Stimulated activated CD4-positive, alpha-beta T cell treated with anti-CD3 and anti-CD28 coated beads, Interleukin-2, amount 100 ng/mL, for 24 hours (primary cell): ENCODE measurements at regions not wholly inside any gene's neighbourhood (a gene's known extent, or its start where the extent isn't known, plus 50 kb on each side); places are given as distances from the start of the nearest gene placed in this dataset.
"Not testable (repeated sequence)": the region's sequence is repeated elsewhere in the genome, so short reads cannot be mapped to it uniquely, and the experiment has no call there.

Source experiments
- DNase-seq, 2 donors: peaks; one replicate each; pipeline ENCODE4 v3.0.0-alpha.2; 2020

DNA sequence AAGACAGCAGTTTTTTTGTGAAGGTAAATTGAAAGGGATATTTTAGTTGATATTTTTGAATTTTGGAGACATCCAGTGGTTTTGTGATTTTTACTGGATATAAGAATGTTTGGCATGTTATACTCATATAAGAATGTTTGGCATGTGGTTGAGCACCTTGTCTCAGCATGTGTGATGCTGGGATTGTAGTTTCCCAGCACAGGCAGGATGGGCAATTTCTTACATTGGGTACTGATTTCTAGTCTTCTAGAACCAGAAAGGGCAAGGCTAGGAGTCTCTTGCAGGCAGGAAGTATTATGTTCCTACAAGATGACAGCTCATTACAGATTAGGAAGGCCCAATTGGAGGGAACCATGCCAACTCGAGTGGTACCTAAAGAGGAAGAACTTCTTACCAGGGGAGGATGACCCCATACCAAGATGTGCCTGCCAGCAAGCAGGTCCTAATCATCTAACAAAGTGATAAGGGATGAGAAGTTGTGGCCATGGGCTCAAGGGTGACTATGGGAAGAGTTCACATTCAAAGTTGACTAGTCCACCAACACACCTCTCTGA is 377.8 kb downstream of the UTRN start:
- DNase-seq, result no peak

- no peak for DNase-seq
Observed at GRCh38 chr6:144664281-144664680, 379.1 kb downstream of the UTRN start.

DNA sequence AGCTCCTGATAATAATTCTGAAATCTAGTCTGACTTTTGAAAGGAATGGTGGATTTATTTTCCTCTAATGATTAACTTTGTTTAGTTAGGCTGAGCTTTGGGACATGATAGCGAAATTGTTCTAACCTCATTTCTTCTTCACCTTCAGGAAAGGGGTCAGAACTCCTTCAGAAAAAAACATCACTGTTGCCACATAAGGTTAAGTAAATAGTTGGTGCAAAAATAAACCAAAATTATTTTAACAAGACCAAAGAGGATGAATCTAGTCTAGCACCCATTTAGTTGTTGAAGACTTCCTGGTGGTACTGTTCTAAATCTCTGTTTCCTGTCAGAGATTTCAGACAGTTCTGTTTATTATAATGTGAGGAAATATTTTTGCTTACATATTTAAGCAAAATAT is 379.8 kb downstream of the UTRN start:
- DNase-seq, result no peak

- no peak for DNase-seq
Observed at GRCh38 chr6:144665932-144666450, 380.9 kb downstream of the UTRN start.

DNA sequence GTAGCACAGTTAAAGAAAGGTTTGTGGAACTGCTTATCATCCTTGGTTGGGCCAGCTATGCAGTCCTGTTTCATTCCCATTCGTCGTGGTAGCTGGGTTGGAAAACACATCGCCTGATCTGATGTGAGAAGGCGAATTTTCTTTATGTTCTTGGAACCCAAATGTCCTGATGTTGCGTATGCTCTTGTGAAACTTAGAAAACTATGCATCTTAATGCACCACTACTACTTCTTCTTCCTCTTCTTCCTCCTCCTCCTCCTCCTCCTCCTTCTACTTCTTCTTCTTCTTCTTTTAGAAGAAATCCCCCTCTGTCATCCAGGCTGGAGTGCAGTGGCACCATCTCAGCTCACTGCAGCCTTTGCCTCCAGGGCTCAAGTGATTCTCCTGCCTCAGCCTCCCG is 381.6 kb downstream of the UTRN start:
- DNase-seq, result no peak

DNA sequence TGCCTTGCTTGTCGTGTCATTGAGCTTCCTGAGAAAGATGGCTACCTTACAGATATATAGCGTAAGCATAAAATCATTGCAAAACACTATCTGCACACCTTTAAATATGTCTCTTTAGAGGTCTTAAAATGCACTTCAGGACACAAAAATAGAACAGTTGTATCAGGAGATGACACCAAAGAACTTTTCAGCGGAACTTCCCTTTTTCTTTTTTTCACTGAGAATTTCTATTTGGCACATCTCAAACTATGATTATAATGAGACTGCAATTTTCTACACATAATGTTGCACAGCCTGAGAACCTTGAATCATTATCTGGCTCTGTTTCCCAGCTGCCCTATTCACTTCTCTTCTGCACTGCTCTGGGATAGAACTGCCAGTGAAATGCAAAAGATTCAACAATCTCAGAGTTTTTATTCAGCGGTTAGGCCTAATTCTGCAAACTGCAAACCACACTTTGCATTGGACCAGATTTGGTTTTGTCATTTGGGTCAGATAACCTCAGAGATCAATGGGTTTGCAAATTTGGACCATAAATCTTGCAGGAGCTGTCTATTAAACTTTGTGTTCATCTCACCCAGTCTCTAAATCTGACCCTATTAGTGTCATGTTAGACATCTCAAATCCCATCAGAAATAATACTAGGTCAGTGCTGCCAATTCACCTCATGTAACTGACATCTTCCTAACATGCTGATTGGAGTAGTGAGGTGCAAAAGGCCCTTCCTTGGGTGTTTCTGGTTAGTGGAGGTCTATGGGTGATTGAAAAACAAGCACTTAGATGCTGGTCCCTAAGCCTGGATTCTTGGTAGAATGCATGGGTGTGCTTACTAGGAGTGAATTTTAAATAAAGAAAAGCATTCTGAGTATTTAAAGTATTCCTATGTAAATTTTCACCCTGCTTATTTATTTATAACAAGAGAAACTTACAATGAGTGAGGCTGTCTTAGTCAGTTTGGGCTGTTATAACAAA is 382.7 kb downstream of the UTRN start:
- DNase-seq, result no peak

DNA sequence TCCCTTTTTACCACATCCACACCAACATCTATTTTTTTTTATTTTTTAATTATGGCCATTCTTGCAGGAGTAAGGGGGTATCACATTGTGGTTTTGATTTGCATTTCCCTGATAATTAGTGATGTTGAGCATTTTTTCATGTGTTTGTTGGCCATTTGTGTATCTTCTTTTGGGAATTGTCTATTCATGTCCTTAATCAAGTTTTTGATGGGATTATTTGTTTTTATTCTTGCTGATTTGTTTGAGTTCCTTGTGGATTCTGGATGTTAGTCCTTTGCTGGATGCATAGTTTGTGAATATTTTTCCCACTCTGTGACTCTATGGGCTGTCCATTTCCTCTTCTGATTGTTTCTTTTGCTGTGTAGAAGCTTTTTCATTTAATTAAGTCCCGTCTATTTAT is 385.1 kb downstream of the UTRN start:
- not testable (repeated sequence) for DNase-seq

- no peak for DNase-seq
Observed at GRCh38 chr6:144673807-144674206, 388.7 kb downstream of the UTRN start.

- peak; percentile 4 to 32 for DNase-seq
Observed at GRCh38 chr6:144675231-144675861, 390.2 kb downstream of the UTRN start.

GRCh38 chr6:144676310-144676709 is 391.2 kb downstream of the UTRN start:
- DNase-seq, result not testable (repeated sequence)

DNA sequence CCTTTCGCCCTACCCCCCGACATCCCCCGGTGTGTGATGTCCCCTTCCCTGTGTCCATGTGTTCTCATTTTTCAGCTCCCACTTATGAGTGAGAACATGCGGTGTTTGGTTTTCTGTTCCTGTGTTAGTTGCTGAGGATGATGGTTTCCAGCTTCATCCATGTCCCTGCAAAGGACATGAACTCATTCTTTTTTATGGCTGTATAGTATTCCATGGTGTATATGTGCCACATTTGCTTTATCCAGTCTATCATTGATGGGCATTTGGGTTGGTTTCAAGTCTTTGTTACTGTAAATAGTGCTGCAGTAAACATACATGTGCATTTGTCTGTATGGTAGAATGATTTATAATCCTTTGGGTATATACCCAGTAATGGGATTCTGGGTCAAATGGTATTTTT is 392.1 kb downstream of the UTRN start:
- DNase-seq, result not testable (repeated sequence)

GRCh38 chr6:144678844-144679243 is 393.7 kb downstream of the UTRN start:
- no peak for DNase-seq

GRCh38 chr6:144681334-144681733 is 396.2 kb downstream of the UTRN start:
- DNase-seq, result no peak

GRCh38 chr6:144683216-144684070 is 398.3 kb downstream of the UTRN start:
- no peak for DNase-seq

DNA sequence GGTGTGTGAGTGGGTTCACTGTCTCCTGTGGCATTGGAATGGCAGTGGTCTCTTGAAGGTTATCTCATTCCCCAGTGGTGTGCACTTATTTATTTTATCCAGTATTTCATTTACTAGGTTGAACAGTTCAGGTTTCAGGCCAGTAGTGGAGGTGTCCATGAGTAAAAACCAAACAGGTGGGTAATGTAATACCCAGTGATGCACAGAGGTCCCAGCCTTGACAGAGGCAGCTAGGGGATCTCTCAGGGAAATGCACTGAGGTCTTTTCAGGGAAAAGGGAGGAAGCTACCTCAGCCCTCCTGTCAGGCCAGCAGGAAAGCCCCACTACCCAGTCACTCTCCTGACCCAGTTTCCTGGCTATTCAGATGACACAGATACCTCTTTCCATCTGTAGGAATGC is 403.6 kb downstream of the UTRN start:
- DNase-seq, result no peak

DNA sequence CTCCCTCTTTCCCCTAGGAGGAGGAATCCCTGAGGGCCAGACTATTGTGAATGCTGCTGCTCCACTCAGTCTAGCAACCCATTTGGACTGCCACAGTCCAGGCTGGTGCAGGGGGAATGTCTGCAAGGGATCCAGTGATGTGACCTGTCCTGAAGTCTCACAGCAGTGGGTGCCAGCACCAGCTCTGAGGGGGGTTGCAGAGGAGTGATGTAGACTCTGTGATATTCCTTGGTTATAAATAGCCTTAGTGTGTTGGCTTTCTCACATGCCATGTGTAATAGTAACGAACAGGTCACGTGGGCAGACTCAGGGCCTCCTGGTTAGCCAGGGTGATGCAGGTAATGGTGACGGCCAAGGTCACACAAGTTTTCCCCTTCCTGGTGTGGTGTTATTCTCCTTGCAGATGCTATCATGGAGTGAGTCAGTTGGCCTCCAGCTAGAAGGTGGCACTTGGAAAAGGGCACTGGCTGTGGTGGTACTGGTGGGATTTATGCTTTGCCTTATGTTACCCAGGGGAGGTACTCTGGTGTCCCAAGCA is 404.4 kb downstream of the UTRN start:
- DNase-seq, result no peak

DNA sequence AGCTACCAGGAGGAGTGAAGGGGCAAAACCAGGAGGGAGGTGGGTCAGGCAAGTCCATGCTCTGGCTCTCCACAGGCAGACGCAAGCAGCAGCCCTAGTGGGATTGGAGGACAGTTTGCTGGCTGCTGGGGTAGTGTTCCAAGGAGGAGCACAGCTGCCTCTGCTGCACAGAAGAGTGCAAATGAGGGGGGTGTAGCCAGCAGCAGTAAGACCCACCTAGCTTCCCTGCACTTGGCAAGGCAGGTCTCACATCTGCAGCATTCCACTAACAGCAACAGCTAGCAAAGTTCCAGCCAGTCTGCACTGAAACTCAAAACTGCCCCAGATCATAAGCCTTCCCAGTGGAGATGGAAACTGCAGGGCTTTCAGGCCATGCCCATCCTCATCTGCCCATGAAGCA is 405.0 kb downstream of the UTRN start:
- DNase-seq, result no peak

DNA sequence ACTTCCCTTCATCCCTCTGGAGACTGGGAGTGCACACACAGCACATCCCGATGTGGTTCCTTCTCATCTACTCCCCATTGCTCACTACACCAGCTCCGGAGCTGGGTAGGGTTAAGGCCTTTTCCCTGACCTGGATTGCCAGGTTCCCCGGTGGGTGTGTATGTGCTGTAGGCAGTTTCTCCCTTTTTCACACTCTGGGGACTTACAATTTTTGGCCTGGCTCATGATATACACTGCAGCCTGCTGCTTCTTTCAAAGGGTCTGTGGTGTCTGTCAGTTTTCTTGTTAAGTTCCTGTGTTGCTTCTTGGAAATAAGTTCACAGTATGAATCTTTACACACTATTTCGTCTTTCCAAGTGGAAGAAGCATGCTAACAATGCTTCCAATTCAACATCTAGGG is 405.5 kb downstream of the UTRN start:
- no peak for DNase-seq

GRCh38 chr6:144692050-144692449 is 406.9 kb downstream of the UTRN start:
- DNase-seq, result not testable (repeated sequence)

GRCh38 chr6:144695858-144696533 is 410.9 kb downstream of the UTRN start:
- DNase-seq, result no peak

DNA sequence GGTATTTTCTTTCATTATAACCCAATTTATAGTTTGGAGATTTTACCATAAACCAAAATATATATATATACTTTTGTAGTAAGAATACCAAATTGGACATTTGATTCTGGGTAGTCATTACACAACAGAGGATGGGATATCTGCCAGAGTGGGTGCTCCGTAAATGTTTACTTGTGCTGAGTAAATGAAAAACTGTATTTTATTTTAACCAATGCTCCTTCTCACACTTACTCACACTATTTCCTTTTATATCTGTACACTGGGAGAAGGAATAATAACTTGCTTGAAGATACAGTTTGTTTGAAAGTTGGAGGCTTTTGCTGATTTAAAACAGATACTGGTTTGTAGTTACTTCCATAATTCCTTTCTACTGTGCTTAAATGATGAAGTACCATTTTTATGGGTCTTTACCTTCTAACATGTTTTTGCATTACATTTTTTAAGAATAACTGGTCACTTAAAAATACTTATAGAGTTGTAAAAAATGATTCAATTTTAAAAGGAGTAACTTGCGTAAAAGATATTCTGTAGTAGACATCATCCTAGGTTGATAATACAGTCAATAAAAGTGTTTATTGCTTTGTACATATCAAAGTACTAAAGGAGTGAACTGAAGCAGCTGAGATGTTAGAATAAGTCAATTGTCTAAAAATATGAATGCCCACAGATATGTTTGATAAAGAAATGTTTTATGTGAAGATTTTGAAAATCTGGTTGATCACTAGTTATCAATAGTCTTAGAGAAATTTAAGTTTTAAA is 411.7 kb downstream of the UTRN start:
- DNase-seq, result no peak
